ENCODE measurements at regions not wholly inside any gene's neighbourhood (a gene's known extent, or its start where the extent isn't known, plus 50 kb on each side); places are given as distances from the start of the nearest gene placed in this dataset.

DNA sequence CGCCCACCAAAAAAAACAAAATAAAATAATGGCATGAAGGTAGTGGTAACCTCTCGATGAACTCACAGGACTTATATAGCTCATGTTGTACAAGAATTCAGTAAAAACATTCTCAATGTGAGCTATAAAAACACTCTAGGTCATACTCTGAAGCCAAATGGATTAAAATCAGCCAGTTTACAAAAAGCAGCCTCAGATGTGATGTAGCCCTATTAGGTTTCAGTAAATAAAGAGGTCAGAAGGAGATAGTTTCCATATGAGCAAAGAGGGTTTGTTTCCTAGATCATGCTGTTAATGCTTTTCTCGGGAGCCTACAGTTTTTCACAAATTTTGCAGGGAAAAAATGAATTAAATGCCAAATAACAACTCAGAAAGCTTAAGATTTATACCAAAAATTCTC lies 319.5 kb upstream of the HSF2 start:
- TF ChIP-seq POLR2A (IDR thresholded peaks at IDR 0.05; ENCODE audit: low read length) = no peak
- TF ChIP-seq GATA1 (IDR thresholded peaks at IDR 0.05; ENCODE audit: low read depth, low read length) = no peak

Measured in erythroblast (primary cell).